ENCODE measurements at regions not wholly inside any gene's neighbourhood (a gene's known extent, or its start where the extent isn't known, plus 50 kb on each side); places are given as distances from the start of the nearest gene placed in this dataset.

DNA sequence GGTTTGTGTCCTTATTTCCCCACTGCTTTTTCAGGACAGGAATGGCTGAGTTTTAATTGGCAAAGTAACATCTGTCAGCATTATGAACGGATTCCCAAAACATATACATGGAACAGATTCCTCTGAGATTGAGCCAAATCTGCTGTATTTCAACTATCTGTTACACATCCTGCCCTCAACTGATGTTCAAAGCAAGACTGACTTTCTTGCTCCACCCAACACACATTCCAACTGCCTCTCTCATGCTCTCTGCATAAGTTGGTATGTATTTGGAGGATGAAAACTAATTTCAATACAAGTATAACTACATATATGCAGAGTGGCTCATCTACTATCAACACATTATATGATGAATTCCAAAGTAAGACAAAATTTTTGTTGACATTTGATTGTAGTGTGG lies 342.2 kb downstream of the GATA3 start:
- Histone ChIP-seq H4K20me1 (ENCODE audit: control insufficient read depth, insufficient read depth, low read depth, low read length) (no peaks in the 10 kb centered on the region), H3K36me3 (ENCODE audit: control insufficient read depth, low read length) (no peaks in the 10 kb centered on the region), H3K9me3 (ENCODE audit: control insufficient read depth, insufficient read depth, low read length) (no peaks in the 10 kb centered on the region), H3K4me1 (ENCODE audit: control insufficient read depth, low read length) (no peaks in the 10 kb centered on the region), H3K4me2 (ENCODE audit: low read length) (no peak overlapping the region), H3K4me3 (ENCODE audit: low read length) (no peak overlapping the region), H3K27me3 (ENCODE audit: control insufficient read depth, low read length) (no peaks in the 10 kb centered on the region), H3K79me2 (ENCODE audit: control insufficient read depth, low read length) (no peaks in the 10 kb centered on the region), H3K9me2 (replicated peaks; ENCODE audit: control insufficient read depth, low read length) (no peaks in the 10 kb centered on the region), H3F3A (ENCODE audit: control insufficient read depth, insufficient read depth) (no peaks in the 10 kb centered on the region), H3K27ac (ENCODE audit: low read depth, low read length) (no peak overlapping the region)
- TF ChIP-seq, protein P1, sequence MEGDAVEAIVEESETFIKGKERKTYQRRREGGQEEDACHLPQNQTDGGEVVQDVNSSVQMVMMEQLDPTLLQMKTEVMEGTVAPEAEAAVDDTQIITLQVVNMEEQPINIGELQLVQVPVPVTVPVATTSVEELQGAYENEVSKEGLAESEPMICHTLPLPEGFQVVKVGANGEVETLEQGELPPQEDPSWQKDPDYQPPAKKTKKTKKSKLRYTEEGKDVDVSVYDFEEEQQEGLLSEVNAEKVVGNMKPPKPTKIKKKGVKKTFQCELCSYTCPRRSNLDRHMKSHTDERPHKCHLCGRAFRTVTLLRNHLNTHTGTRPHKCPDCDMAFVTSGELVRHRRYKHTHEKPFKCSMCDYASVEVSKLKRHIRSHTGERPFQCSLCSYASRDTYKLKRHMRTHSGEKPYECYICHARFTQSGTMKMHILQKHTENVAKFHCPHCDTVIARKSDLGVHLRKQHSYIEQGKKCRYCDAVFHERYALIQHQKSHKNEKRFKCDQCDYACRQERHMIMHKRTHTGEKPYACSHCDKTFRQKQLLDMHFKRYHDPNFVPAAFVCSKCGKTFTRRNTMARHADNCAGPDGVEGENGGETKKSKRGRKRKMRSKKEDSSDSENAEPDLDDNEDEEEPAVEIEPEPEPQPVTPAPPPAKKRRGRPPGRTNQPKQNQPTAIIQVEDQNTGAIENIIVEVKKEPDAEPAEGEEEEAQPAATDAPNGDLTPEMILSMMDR (IDR thresholded peaks at IDR 0.05; ENCODE audit: low read depth, low read length, poor library complexity, severe bottlenecking), result no peak
- TF ChIP-seq EZH2phosphoT487 (IDR thresholded peaks at IDR 0.05; ENCODE audit: borderline replicate concordance, low read length), result no peak

DNA sequence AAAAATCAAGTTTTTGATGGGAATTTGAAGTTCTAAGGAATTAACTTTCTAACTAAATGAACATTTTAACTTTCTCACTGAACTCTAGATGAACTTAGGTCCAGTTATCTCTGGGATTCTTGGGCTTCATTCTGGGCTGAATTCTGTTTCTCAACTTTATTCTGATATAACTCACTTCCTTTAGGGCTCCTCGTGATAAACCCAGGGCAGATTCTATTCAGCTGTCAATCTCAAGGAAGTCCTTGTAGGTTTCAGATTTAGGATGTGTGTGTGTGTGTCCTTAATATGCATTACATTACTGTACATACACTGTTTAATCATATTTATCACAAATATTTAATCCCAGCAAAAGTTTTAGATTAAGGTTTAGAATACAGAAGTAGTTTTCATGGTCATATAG lies 344.3 kb downstream of the GATA3 start:
- H3K27me3 ChIP-seq (ENCODE audit: control insufficient read depth, low read length), result no peaks in the 10 kb centered on the region
- H4K20me1 ChIP-seq (ENCODE audit: control insufficient read depth, insufficient read depth, low read depth, low read length), result no peaks in the 10 kb centered on the region
- H3K4me1 ChIP-seq (ENCODE audit: control insufficient read depth, low read length), result no peaks in the 10 kb centered on the region
- H3K9me2 ChIP-seq (replicated peaks; ENCODE audit: control insufficient read depth, low read length), result no peaks in the 10 kb centered on the region
- H3K4me3 ChIP-seq (ENCODE audit: low read length), result no peak overlapping the region
- no peaks in the 10 kb centered on the region for H3K36me3 ChIP-seq (ENCODE audit: control insufficient read depth, low read length)
- no peaks in the 10 kb centered on the region for H3K9me3 ChIP-seq (ENCODE audit: control insufficient read depth, insufficient read depth, low read length)
- no peak overlapping the region for H3K27ac ChIP-seq (ENCODE audit: low read depth, low read length)
- TF ChIP-seq EZH2phosphoT487 (IDR thresholded peaks at IDR 0.05; ENCODE audit: borderline replicate concordance, low read length), result no peak
- TF ChIP-seq, protein P1 (IDR thresholded peaks at IDR 0.05; ENCODE audit: low read depth, low read length, poor library complexity, severe bottlenecking), result no peak
- no peaks in the 10 kb centered on the region for H3K79me2 ChIP-seq (ENCODE audit: control insufficient read depth, low read length)
- no peak overlapping the region for H3K4me2 ChIP-seq (ENCODE audit: low read length)
- no peaks in the 10 kb centered on the region for H3F3A ChIP-seq (ENCODE audit: control insufficient read depth, insufficient read depth)

DNA sequence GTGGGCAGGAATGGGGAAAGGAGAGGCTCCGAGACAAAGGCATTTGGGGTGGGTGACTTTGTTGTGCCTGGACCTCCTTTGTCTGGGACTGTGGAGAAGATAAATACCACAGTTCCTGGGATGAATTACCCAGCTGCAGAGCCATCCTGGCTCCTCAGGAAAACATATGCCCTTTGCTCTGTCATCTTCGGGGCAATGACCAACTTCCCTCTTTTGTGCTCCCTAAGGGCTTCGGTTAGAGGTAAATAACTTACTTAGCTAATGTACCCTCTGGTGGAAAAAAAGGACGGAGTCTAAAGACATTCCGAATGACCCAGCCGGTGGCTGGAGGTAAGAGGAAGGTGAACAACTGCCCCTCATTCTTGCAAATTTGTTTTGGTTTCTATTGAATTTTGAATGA lies 345.7 kb downstream of the GATA3 start:
- Histone ChIP-seq H3K9me2 (replicated peaks; ENCODE audit: control insufficient read depth, low read length) (no peaks in the 10 kb centered on the region), H3K79me2 (ENCODE audit: control insufficient read depth, low read length) (no peaks in the 10 kb centered on the region), H3K4me3 (ENCODE audit: low read length) (no peak overlapping the region), H3F3A (ENCODE audit: control insufficient read depth, insufficient read depth) (no peaks in the 10 kb centered on the region), H3K27ac (ENCODE audit: low read depth, low read length) (no peak overlapping the region), H3K4me1 (ENCODE audit: control insufficient read depth, low read length) (no peaks in the 10 kb centered on the region), H3K4me2 (ENCODE audit: low read length) (no peak overlapping the region), H4K20me1 (ENCODE audit: control insufficient read depth, insufficient read depth, low read depth, low read length) (no peaks in the 10 kb centered on the region), H3K9me3 (ENCODE audit: control insufficient read depth, insufficient read depth, low read length) (no peaks in the 10 kb centered on the region), H3K36me3 (ENCODE audit: control insufficient read depth, low read length) (no peaks in the 10 kb centered on the region), H3K27me3 (ENCODE audit: control insufficient read depth, low read length) (no peaks in the 10 kb centered on the region)
- no peak for TF ChIP-seq EZH2phosphoT487 (IDR thresholded peaks at IDR 0.05; ENCODE audit: borderline replicate concordance, low read length)
- TF ChIP-seq, protein P1 (IDR thresholded peaks at IDR 0.05; ENCODE audit: low read depth, low read length, poor library complexity, severe bottlenecking), result no peak

DNA sequence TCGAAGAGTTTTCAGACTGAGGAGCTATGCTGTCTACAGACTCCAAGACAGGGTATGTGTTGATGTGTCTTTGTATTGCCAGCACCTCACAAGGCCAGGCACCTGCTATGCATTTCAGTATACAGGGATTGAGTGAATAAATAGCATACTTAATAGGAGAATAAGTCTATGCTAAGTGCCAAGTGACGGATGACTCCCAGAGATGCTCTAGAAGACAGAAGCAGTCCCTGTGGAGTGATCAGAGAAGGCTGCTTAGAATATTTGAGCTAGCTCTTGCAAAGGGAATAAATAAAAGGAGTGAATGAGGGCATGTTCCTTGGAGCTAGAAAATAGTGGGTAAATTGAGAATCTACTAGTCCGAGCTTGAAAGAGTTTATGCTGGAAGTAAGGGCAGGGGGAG lies 346.4 kb downstream of the GATA3 start:
- TF ChIP-seq, protein P1 (IDR thresholded peaks at IDR 0.05; ENCODE audit: low read depth, low read length, poor library complexity, severe bottlenecking), result no peak
- TF ChIP-seq EZH2phosphoT487 (IDR thresholded peaks at IDR 0.05; ENCODE audit: borderline replicate concordance, low read length), result no peak
- no peaks in the 10 kb centered on the region for H4K20me1 ChIP-seq (ENCODE audit: control insufficient read depth, insufficient read depth, low read depth, low read length)
- no peaks in the 10 kb centered on the region for H3K4me1 ChIP-seq (ENCODE audit: control insufficient read depth, low read length)
- H3K27ac ChIP-seq (ENCODE audit: low read depth, low read length), result no peak overlapping the region
- no peaks in the 10 kb centered on the region for H3K9me3 ChIP-seq (ENCODE audit: control insufficient read depth, insufficient read depth, low read length)
- no peaks in the 10 kb centered on the region for H3K79me2 ChIP-seq (ENCODE audit: control insufficient read depth, low read length)
- no peak overlapping the region for H3K4me2 ChIP-seq (ENCODE audit: low read length)
- no peak overlapping the region for H3K4me3 ChIP-seq (ENCODE audit: low read length)
- no peaks in the 10 kb centered on the region for H3F3A ChIP-seq (ENCODE audit: control insufficient read depth, insufficient read depth)
- no peaks in the 10 kb centered on the region for H3K27me3 ChIP-seq (ENCODE audit: control insufficient read depth, low read length)
- H3K36me3 ChIP-seq (ENCODE audit: control insufficient read depth, low read length), result no peaks in the 10 kb centered on the region
- no peaks in the 10 kb centered on the region for H3K9me2 ChIP-seq (replicated peaks; ENCODE audit: control insufficient read depth, low read length)

Measured in DOHH2 (cell line).